Mucosa of stomach (tissue), 1 donor: ENCODE measurements at regions not wholly inside any gene's neighbourhood (a gene's known extent, or its start where the extent isn't known, plus 50 kb on each side); places are given as distances from the start of the nearest gene placed in this dataset.
"Not testable (repeated sequence)": the region's sequence is repeated elsewhere in the genome, so short reads cannot be mapped to it uniquely, and the experiment has no call there.

Source experiments
- H3K27me3 ChIP-seq: one replicate; pipeline ENCODE4 v1.7.0; 2013; ENCODE audit warnings: mild to moderate bottlenecking, low read length; ENCODE audit not compliant: control insufficient read depth, insufficient read depth
- H3K36me3 ChIP-seq: one replicate; pipeline ENCODE4 v1.7.0; 2013; ENCODE audit warnings: low read length; ENCODE audit not compliant: control insufficient read depth, insufficient read depth
- H3K4me1 ChIP-seq: one replicate; pipeline ENCODE4 v1.7.0; 2013; ENCODE audit warnings: mild to moderate bottlenecking, low read length; ENCODE audit not compliant: control insufficient read depth, insufficient read depth
- H3K4me3 ChIP-seq: one replicate; pipeline ENCODE4 v1.7.0; 2013; ENCODE audit warnings: low read length
- H3K9ac ChIP-seq: one replicate; pipeline ENCODE4 v1.7.0; 2013; ENCODE audit warnings: mild to moderate bottlenecking, low read length, moderate library complexity
- H3K9me3 ChIP-seq: one replicate; pipeline ENCODE4 v1.7.0; 2013; ENCODE audit warnings: mild to moderate bottlenecking, low read length, moderate library complexity; ENCODE audit not compliant: control insufficient read depth
- donor health status: Pancreatic carcinoma.

- Histone ChIP-seq H3K9ac (no peak overlapping the region), H3K4me3 (no peak overlapping the region), H3K4me1 (no peaks in the 10 kb centered on the region), H3K27me3 (no peaks in the 10 kb centered on the region), H3K36me3 (no peaks in the 10 kb centered on the region), H3K9me3 (no peaks in the 10 kb centered on the region)
Observed at GRCh38 chr2:82089518-82089917, 1785.0 kb upstream of the LRRTM1 start.

DNA sequence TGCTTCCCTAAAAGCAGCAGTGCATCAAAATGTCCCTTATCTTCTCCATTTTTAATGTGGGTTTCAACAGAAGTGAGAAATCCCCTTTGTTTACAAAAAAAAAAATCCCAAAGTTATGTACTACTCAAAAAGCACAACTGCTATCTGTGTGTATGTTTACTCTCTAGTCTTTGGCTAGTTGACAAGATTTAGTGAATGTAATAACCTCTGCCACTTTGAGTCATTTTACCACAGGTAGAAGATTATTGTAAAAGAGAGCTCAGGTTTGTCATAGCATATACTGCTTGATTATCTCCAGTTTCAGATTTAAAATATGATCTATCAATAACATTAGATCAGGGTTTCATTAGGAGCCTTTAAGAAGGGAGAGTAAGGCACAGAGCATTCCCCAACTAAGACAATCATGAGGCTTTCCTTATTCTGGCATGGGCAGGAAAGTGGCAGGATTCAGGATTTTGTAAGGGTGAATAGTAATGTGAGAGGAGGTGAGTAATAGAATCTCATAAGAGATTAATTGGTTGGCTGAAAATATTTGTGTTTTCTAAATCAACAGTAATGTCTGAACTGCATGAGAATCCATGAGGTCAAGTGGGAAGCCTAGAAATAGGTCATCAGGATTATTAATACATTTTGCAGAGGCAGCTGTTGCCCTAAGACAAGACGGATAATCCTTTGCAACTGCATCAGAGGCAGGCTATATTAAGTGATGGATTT lies 1780.3 kb upstream of the LRRTM1 start:
- Histone ChIP-seq H3K9ac (no peak overlapping the region), H3K36me3 (no peaks in the 10 kb centered on the region), H3K9me3 (no peaks in the 10 kb centered on the region), H3K4me3 (no peak overlapping the region), H3K27me3 (no peaks in the 10 kb centered on the region), H3K4me1 (no peaks in the 10 kb centered on the region)

DNA sequence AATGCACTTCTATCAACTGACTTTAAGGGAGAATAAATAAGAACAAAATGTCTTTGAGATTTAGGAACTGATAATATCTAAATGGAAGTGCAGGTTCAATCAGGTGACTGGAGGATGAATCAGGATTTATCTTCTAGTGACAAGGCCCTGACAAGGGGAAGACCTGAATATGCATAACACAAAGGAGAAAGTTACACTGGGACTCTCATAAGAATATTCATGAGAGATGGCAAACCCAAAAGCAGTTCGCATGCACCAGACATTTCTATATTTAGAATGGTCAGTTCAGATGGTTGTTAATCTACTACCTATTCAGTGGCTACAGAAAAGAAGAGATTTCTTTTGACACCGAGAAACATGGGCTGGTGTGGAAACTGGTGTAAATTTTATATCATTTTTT lies 1771.3 kb upstream of the LRRTM1 start:
- Histone ChIP-seq H3K4me3 (no peak overlapping the region), H3K27me3 (no peaks in the 10 kb centered on the region), H3K9me3 (no peaks in the 10 kb centered on the region), H3K36me3 (no peaks in the 10 kb centered on the region), H3K9ac (no peak overlapping the region), H3K4me1 (no peaks in the 10 kb centered on the region)

GRCh38 chr2:82062463-82062862 lies 1757.9 kb upstream of the LRRTM1 start:
- Histone ChIP-seq H3K9ac (no peak overlapping the region), H3K9me3 (no peaks in the 10 kb centered on the region), H3K27me3 (no peaks in the 10 kb centered on the region), H3K4me3 (no peak overlapping the region), H3K4me1 (no peaks in the 10 kb centered on the region), H3K36me3 (no peaks in the 10 kb centered on the region)

GRCh38 chr2:82055846-82056245 lies 1751.3 kb upstream of the LRRTM1 start:
- H3K4me1 ChIP-seq = no peaks in the 10 kb centered on the region
- H3K9ac ChIP-seq = no peak overlapping the region
- H3K9me3 ChIP-seq = no peaks in the 10 kb centered on the region
- H3K4me3 ChIP-seq = no peak overlapping the region
- no peaks in the 10 kb centered on the region for H3K27me3 ChIP-seq
- no peaks in the 10 kb centered on the region for H3K36me3 ChIP-seq

DNA sequence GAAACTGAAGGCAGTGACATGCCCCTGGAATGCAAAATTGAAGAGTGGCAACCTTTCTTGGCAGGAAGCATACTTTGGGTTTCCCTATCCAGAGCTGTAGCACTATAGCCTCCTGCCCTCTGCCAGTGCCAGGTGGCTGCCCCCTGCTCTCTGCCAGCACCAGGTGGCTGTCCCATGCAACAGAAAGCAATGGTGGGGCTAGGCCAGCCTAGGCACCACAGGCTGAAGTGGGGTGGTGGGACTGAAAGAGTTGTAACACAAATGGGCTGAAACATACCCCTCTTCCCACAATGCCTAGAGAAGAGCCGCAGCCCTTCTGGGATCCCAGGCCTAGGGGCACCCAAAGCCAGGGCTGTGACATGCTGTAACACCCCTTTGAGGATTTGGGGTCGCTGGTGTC lies 1739.3 kb upstream of the LRRTM1 start:
- Histone ChIP-seq H3K4me1 (no peaks in the 10 kb centered on the region), H3K9me3 (no peaks in the 10 kb centered on the region), H3K36me3 (no peaks in the 10 kb centered on the region), H3K9ac (no peak overlapping the region), H3K4me3 (no peak overlapping the region), H3K27me3 (no peaks in the 10 kb centered on the region)

DNA sequence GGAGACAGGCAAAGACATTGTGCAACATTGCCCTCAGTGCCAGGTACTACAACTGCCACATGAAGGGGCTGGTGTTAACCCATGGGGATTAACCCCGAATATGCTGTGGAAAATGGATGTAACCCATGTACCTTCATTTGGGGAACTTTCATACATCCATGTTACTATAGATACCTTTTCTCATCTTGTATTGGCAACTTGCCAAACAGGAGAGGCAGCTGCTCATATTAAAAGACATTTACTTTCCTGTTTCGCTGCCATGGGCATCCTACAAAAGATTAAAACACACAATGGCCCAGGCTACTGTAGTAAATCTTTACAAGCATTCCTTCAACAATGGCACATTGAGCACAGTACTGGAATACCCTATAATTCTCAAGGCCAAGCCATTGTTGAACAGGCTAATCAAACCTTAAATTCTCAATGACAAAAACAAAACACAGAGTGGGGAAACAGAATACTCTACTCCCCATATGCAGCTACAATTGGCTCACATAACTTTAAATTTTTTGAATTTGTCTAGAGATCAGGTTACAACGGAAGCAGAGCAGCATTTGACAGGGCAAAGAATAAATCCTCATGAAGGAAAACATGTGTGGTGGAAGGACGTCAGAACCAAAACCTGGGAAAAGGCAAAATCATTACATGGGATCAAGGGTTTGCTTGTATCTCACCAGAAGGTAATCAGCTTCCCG lies 1723.5 kb upstream of the LRRTM1 start:
- no peaks in the 10 kb centered on the region for H3K4me1 ChIP-seq
- no peak overlapping the region for H3K4me3 ChIP-seq
- H3K36me3 ChIP-seq = no peaks in the 10 kb centered on the region
- no peak overlapping the region for H3K9ac ChIP-seq
- no peaks in the 10 kb centered on the region for H3K27me3 ChIP-seq
- H3K9me3 ChIP-seq = no peaks in the 10 kb centered on the region

DNA sequence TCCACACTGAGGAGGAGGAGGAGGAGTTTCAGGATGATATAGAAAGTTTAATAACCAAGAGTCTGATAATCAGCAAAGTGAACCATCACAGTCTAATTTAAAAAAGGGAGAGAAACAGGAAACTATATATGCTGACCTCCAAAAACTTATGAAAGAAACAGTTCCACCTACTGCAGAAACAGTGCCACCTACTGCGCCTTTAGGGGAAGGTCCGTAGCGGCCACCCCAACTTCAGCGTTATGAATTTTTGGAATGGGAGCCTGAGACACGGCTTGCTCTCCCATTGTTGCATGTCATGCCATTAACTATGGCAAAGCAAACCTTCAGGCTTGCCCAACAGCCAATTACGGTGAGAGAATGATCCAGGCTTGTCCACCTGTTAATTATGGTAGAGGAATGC lies 1719.2 kb upstream of the LRRTM1 start:
- Histone ChIP-seq H3K27me3 (no peaks in the 10 kb centered on the region), H3K4me1 (no peaks in the 10 kb centered on the region), H3K4me3 (no peak overlapping the region), H3K36me3 (no peaks in the 10 kb centered on the region), H3K9me3 (no peaks in the 10 kb centered on the region), H3K9ac (no peak overlapping the region)

DNA sequence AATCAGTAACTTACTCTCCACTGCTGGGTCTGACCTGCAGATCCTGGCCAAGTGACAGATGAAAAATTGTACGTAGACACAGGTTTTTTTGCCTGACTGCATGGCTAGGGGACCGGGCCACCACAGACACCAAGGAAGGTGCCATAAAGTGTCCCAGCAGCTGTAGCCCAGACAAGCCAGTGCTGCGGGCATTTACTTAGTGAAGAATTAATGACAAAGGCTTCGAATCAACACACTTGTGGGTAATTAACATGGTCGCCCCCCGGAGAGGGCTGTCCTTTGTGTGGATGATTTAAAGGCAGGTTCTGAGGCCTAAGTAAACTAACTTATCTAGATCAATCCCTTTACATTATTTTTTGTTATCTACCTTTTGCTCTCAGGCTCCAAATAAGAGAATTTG lies 1709.1 kb upstream of the LRRTM1 start:
- H3K9ac ChIP-seq = no peak overlapping the region
- no peaks in the 10 kb centered on the region for H3K27me3 ChIP-seq
- no peaks in the 10 kb centered on the region for H3K4me1 ChIP-seq

DNA sequence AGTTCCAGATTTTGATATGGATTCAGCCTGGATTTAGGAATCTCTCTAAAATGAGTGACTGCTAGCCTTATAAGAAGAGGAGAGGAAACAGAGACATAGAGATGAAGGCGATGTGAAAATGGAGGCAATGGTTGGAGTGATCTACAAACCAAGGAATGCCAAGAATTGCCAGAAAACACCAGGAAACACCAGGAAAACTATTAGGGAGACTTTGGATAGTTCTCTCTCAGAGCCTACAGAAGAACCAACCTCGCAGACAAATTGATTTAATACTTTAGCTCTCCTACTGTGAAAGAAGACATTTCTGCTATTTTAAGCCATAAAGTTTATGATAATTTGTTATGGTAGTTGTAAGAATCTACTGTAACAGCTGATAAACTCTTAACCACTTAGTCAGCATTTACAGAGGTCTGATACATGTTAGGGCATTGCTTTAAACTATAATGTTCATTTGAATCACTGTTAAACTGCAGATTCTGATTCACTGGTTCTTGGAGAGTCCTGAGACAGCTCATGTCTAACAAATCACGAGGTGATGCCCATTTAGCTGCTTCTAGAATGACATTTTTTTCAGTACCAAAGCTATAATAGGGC lies 1702.6 kb upstream of the LRRTM1 start:
- Histone ChIP-seq H3K4me1 (no peaks in the 10 kb centered on the region), H3K36me3 (no peaks in the 10 kb centered on the region), H3K4me3 (no peak overlapping the region), H3K27me3 (no peaks in the 10 kb centered on the region), H3K9me3 (no peaks in the 10 kb centered on the region), H3K9ac (no peak overlapping the region)

More for the DNA sequence above, 1709.1 kb upstream of the LRRTM1 start:
- H3K4me3 ChIP-seq = no peak overlapping the region
- no peaks in the 10 kb centered on the region for H3K9me3 ChIP-seq
- no peaks in the 10 kb centered on the region for H3K36me3 ChIP-seq

DNA sequence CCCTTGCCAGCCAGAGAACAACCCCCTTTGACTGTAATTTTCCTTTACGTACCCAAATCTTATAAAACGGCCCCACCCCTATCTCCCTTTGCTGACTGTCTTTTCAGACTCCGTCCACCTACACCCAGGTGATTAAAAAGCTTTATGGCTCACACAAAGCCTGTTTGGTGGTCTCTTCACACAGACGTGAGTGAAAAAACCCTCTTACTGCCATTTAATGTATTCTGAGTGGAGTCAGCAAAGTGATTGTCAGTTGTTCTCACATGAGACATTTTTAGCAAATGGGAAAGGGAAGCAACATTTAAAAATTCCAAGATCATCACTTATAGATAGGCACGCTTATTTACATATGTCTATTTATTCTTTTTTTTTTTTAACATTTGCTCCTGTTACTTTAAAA lies 1701.3 kb upstream of the LRRTM1 start:
- not testable (repeated sequence) for H3K9ac ChIP-seq, H3K4me1 ChIP-seq, H3K36me3 ChIP-seq, H3K4me3 ChIP-seq, H3K27me3 ChIP-seq, H3K9me3 ChIP-seq

DNA sequence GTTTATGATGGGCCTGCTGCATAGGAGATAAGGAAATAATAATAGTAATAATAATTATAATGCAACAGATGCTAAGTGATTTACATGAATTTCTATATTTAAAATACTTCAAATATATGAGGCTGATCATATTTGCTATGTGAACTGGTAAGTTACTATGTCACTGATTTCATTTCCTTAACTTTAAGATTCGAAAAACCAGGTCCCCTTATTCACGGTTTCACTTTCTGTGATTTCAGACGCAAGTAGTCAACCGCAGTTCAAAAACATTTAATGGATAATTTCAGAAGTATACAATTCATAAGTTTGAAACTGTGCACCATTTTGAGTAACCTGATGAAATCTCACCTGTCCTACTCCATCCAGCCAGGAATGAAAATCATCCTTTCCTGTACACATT lies 1697.1 kb upstream of the LRRTM1 start:
- Histone ChIP-seq H3K36me3 (no peaks in the 10 kb centered on the region), H3K9me3 (no peaks in the 10 kb centered on the region), H3K4me3 (no peak overlapping the region), H3K9ac (no peak overlapping the region), H3K4me1 (no peaks in the 10 kb centered on the region), H3K27me3 (no peaks in the 10 kb centered on the region)
